ENCODE measurements at regions not wholly inside any gene's neighbourhood (a gene's known extent, or its start where the extent isn't known, plus 50 kb on each side); places are given as distances from the start of the nearest gene placed in this dataset.
A peak's percentile ranks its signal among the peaks of the same experiment; 100 is the strongest.

DNA sequence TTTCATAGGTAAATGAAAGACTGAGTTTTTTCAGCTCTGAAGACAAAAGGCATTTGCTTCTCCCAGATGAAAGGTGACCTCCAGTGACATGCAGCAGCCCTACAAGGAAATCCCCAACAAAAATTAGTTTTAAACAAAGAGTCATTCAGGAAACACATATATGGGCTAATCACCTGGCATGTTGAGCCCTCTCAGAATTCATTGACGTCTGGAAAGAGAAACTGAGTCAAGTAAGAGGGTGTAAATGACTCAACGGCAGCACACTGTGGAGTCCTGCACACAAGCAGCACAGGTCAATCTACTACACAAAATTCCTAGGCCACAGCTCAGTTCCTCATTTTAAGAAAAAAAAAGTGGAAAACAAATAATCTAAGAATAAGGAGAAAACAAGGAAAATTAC lies 592.3 kb downstream of the EPHA7 start:
- DNase-seq (ENCODE audit: low read depth) = no peak

DNA sequence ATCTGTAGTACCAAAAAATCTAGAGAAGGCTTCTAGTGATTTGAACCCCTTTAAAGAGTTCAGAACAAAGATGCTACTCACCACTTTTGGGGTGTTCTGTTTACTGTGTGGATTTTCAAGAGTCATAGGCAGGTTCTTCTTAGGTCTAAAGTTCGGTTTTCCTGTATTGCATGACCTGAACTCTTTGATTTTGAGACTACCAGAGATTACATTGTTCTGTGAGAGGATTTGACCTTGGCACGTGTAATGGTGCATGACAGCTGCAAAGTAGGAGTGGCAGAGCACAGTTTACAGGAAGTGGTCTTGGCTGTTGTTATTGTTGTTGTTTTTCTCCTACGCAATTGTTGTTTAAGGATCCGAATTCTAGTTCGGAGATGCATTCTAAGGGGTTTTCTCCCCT lies 592.7 kb downstream of the EPHA7 start:
- no peak for DNase-seq (ENCODE audit: low read depth)

DNA sequence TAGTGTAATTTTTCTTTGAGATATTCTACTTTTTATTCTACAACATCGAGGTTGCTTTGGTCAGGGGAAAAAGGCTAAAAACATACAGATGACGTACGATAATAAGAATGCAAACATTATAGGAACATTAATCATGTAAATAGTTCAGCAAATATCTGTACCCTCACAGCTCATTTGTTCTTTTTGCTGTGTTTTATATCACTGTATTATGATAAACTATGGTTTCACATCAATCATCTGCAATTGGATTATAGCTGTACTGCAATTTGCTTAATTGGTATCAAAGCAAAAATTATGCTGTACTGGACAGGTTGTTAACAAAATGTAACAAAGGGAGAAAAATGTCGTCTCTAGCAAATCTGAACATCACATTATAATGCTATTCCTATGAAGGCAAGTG lies 597.1 kb downstream of the EPHA7 start:
- no peak for DNase-seq (ENCODE audit: low read depth)

- DNase-seq (ENCODE audit: low read depth) = peak; percentile 17
Observed at GRCh38 chr6:92820601-92821000, 598.8 kb downstream of the EPHA7 start.

- peak; percentile 27 for DNase-seq (ENCODE audit: low read depth)
Observed at GRCh38 chr6:92810913-92811312, 608.4 kb downstream of the EPHA7 start.

DNA sequence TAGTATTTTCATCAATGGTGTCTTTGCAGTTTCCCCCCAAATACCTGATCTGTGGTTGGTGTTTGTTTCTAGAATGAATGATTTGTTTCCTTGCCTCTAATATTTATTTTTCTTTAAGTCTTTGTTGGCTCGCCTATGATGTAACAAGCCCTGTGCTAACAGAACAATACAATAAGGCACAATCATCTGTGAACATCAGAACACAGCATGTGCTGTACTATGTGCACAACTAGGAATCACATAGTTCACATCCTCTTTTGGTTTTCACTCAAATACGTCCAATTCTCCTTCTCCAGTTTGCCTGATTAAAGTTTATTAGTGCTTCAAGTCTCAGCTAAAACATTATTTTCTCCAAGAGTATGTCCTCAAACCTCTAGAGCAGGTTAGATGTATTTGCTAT lies 613.1 kb downstream of the EPHA7 start:
- DNase-seq (ENCODE audit: low read depth) = no peak

- DNase-seq (ENCODE audit: low read depth) = no peak
Observed at GRCh38 chr6:92791403-92791802, 628.0 kb downstream of the EPHA7 start.

DNA sequence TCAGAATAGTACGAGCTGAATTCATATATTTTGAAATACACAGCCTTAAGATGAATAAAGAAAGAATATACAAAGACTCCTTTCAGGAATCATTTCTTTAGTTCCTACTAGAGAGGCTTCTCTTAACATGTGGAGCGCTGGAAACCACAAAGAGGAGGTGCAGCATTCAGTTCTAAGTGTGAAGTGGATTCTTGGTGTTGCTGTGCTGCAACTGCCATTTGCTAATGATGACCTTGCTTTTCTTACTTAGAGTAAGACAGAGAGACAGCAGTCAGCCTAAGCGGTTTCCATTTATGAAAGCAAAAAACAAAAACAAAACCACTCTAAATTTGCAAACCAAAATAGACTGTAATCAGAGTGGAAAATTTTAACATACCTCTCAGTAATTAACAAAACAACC lies 629.0 kb downstream of the EPHA7 start:
- no peak for DNase-seq (ENCODE audit: low read depth)

DNA sequence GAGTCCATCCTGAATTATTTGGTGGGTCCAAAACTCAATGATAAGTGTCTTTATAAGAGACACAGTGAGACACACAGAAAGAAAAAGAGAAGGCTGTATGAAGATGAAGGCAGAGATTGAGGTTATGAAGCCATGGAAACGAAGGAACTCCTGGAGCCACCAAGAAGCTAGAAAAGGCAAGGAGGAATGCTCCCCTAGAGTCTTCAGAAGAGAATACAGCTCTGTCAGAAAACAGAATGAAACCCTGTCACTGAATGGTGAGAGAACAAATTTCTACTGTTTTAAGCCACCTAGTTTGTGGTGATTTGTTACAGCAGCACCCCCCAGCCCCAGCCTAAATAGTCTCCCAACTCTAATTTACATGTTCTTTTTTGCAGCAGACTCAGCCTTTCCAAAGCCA lies 635.1 kb downstream of the EPHA7 start:
- no peak for DNase-seq (ENCODE audit: low read depth)

DNA sequence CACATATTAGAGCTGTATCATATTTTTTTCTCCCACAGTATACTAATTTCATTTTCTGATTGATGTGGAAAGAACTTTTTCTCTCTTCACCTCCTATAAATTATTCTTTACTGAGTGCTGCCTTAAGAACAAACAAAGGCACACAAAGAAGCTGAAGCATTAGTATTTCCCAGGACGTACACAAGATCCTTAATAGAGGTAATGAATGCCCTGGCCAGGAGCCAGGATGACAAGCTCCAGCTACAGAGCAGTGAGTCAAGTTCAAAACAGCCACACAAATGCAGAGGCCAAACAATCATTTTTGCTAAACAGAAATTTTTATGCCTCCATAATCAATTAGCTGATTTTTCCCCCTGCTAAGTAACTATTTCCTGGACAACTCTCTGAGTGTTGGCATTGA lies 639.6 kb downstream of the EPHA7 start:
- DNase-seq (ENCODE audit: low read depth) = peak; percentile 37

DNA sequence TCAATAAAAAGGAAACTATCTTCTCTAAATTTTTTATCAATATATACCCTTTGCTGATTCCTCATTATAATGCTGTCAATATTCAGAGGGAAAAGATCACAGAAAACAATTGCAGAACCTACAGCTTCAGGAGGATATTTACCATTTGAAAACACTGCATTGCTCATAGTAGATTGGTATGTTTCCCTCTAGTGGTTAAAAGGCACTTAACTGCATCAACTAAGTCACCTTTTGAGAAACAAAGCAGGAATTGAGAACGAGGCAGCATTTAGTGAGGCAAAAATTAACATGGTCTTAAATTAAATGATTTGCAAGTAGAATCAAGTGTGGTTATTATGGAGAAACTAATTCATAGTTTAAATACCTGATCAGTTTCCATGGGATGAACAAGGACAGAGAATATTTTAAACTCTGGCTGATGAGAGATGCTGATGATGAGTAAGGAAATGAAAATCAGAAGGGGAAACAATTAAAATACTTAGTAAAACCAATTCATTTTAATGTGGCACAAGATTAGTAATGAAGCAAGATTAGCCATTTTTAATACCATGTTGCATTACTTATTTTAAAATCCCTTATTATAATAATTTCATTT lies 642.1 kb downstream of the EPHA7 start:
- DNase-seq (ENCODE audit: low read depth) = peak; percentile 10

DNA sequence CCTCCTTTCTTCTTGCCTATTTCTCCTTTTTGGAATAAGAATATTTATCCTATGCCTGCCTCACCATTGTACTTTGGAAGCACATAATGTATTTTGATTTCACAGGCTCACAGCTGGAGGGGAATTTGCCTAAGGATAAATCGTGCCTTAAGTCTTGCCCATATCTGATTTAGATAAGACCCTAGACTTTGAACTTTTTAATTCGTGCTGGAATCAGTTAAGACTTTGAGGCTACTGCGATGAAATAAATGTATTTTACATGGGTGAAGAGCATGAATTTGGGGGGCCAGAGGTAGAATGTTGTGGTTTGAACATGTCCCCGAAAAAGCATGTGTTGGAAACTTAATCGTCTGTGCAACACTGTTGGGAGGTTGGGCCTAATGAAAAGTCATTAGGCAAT lies 648.8 kb downstream of the EPHA7 start:
- no peak for DNase-seq (ENCODE audit: low read depth)

DNA sequence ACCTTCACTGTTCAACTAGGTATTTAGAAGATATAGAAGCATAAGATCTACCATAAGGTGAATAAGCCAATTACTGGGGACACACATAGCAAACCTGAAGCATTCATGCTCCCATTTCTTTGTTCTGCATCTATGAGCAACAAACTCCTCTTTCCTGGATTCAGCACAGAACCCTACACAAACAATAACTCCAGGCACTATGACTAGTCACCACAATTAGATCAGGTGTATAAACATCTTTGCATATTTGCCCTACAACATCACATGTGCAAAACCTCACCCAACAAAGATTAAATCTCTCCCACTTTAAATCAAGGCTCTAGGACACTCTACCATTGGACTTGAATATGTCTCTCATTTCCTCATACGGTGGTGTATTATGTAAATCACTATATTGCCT lies 652.3 kb downstream of the EPHA7 start:
- no peak for DNase-seq (ENCODE audit: low read depth)

DNA sequence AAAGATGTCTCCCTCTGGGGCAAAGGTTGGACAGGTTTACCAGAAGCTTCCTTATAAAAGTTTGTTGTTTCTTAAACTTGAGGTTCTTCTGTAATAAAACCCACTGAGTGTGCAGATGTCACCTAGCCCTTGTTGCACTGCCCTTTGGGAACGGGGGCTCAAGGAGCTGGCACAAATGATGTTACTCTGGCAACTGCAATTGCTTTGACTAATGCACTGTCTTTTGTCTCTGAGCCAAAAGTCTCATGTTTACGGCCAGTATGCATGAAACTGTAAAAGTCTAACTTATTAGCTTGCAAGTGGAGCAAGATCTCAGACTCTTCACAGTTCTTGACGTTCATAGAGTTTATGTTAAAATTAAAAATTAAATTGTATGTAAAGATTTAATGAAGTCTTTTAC lies 655.7 kb downstream of the EPHA7 start:
- DNase-seq (ENCODE audit: low read depth) = no peak

GRCh38 chr6:92763274-92763584 lies 656.1 kb downstream of the EPHA7 start:
- DNase-seq (ENCODE audit: low read depth) = no peak

GRCh38 chr6:92762443-92763273 lies 656.7 kb downstream of the EPHA7 start:
- DNase-seq (ENCODE audit: low read depth) = no peak

- DNase-seq (ENCODE audit: low read depth) = no peak
Observed at GRCh38 chr6:92759178-92759577, 660.2 kb downstream of the EPHA7 start.

- no peak for DNase-seq (ENCODE audit: low read depth)
Observed at GRCh38 chr6:92757925-92758324, 661.4 kb downstream of the EPHA7 start.

DNA sequence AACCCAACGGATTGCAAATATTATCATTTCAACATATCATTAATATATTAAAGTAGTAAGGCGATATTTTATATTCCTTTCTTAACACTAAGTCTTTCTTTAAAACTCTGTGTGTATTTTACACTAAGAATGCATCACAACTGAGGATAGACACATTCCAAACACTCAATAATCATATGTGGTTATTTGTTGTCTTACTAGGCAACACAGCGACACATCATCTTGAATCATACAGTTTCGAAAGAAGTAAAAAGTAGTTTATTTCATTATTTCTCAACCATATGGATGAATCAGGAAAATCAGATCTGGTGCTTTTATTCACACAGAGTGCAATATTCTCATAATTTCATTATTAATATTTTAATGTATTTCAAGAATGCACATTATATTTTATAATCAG lies 662.4 kb downstream of the EPHA7 start:
- DNase-seq (ENCODE audit: low read depth) = peak; percentile 41

- no peak for DNase-seq (ENCODE audit: low read depth)
Observed at GRCh38 chr6:92753956-92754355, 665.4 kb downstream of the EPHA7 start.

DNA sequence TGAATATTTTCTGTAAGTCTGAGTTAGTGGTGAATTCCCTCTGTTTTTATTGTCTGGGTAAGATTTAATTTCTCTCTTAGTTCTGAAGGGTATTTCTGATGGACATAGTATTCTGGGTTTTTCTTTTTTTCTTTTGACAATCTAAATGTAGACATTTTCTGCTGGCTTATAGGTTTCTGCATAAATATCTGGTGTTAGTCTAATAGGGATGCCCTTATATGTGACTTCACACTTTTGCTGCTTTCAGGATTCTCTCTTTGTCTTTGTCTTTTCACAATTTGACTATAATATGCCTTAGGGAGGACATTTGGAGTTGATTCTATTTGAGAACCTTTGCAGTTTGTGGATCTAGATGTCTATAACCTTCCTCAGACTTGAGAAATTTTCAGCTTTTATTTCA lies 667.2 kb downstream of the EPHA7 start:
- no peak for DNase-seq (ENCODE audit: low read depth)

DNA sequence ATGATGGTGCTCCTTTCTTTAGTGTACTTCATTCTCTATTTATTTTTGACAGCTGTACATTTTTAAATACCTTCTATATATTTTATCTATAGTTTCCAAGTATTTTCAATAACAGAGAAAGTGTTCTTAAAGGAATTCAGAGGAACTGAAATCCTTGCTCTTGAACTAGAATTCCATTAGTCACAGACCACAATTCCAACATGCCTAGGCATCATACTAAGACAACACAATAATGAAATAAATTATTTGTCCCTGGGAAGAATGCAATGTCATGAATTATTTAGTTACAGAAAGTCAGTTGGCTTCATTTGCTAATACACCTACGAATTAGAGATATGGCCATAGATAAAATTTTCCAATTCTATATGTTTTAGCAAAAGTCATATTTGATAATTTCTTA lies 671.2 kb downstream of the EPHA7 start:
- DNase-seq (ENCODE audit: low read depth) = no peak

DNA sequence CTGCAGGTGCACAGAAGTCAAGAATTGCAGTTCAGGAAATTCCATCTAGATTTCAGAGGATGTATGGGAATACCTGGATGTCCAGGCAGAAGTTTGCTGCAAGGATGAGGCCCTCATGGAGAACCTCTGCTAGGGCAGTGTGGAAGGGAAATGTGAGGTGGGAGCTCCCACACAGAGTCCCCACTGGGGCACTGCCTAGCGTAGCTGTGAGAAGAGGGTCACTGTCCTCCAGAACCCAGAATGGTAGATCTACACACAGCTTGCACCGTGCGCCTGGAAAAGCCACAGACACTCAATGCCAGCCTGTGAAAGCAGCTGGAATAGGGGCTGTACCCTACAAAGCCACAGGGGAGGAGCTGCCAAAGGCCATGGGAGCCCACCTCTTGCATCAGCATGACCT lies 681.4 kb downstream of the EPHA7 start:
- DNase-seq (ENCODE audit: low read depth) = no peak

Data from HT1080 (cell line).